Kidney tubule cell (primary cell): ENCODE measurements at regions not wholly inside any gene's neighbourhood (a gene's known extent, or its start where the extent isn't known, plus 50 kb on each side); places are given as distances from the start of the nearest gene placed in this dataset.

Experiments
- DNase-seq: peaks from one replicate; pipeline ENCODE4 v3.0.0-alpha.2; 2018; ENCODE audit warnings: low spot score

- DNase-seq = no peak
Measured at GRCh38 chr16:9374061-9374460, 282.6 kb downstream of the HAPSTR1 start.

- no peak for DNase-seq
Measured at GRCh38 chr16:9378876-9379275, 287.4 kb downstream of the HAPSTR1 start.

- DNase-seq = no peak
Measured at GRCh38 chr16:9380221-9380620, 288.8 kb downstream of the HAPSTR1 start.

GRCh38 chr16:9381399-9381798, 290.0 kb downstream of the HAPSTR1 start:
- DNase-seq = no peak

GRCh38 chr16:9381905-9382304, 290.5 kb downstream of the HAPSTR1 start:
- no peak for DNase-seq

- no peak for DNase-seq
Measured at GRCh38 chr16:9383281-9383680, 291.8 kb downstream of the HAPSTR1 start.

- peak; percentile 2 for DNase-seq
Measured at GRCh38 chr16:9384141-9384540, 292.7 kb downstream of the HAPSTR1 start.

- DNase-seq = no peak
Measured at GRCh38 chr16:9389543-9390207, 298.2 kb downstream of the HAPSTR1 start.

GRCh38 chr16:9392956-9393355, 301.5 kb downstream of the HAPSTR1 start:
- DNase-seq = no peak

- no peak for DNase-seq
Measured at GRCh38 chr16:9393591-9393990, 302.1 kb downstream of the HAPSTR1 start.

GRCh38 chr16:9395958-9396359, 304.5 kb downstream of the HAPSTR1 start:
- no peak for DNase-seq

GRCh38 chr16:9399573-9399972, 308.1 kb downstream of the HAPSTR1 start:
- DNase-seq = no peak

- DNase-seq = no peak
Measured at GRCh38 chr16:9401173-9401572, 309.7 kb downstream of the HAPSTR1 start.

- DNase-seq = no peak
Measured at GRCh38 chr16:9402293-9402860, 310.9 kb downstream of the HAPSTR1 start.

GRCh38 chr16:9404811-9405210, 313.4 kb downstream of the HAPSTR1 start:
- no peak for DNase-seq

GRCh38 chr16:9406038-9406712, 314.7 kb downstream of the HAPSTR1 start:
- no peak for DNase-seq

GRCh38 chr16:9407206-9407758, 315.8 kb downstream of the HAPSTR1 start:
- DNase-seq = peak; percentile 24

- DNase-seq = no peak
Measured at GRCh38 chr16:9408297-9408878, 316.9 kb downstream of the HAPSTR1 start.

GRCh38 chr16:9409560-9410493, 318.4 kb downstream of the HAPSTR1 start:
- DNase-seq = no peak

GRCh38 chr16:9411426-9411825, 320.0 kb downstream of the HAPSTR1 start:
- no peak for DNase-seq

GRCh38 chr16:9412031-9412914, 320.8 kb downstream of the HAPSTR1 start:
- no peak for DNase-seq
